ENCODE measurements at regions not wholly inside any gene's neighbourhood (a gene's known extent, or its start where the extent isn't known, plus 50 kb on each side); places are given as distances from the start of the nearest gene placed in this dataset.

DNA sequence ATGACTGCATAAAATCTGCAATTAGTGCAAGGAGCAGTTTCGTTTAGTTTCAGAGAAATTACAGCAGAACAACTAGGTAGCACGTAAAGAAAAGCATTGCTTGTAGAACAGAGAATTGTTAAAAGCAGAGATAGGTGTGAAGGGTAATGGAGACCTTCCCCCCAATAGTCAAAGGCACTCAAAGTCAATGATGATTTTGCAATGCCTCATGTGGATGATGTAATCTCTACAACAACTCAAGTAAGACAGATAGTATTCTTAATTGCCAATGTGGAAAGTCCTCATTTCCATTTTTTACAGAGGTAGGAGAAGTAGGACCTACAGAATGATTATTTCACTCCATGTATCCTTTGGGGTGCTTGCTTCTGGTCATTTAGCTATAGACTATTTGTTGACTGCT lies 94.3 kb upstream of the GNAI1 start:
- TF ChIP-seq EZH2 (IDR thresholded peaks at IDR 0.05) (no peak), POLR2AphosphoS5 (IDR thresholded peaks at IDR 0.05; ENCODE audit: borderline replicate concordance, low read depth, low read length) (no peak), FOXP2 (optimal IDR thresholded peaks at IDR 0.05; ENCODE audit: control extremely low read depth, extremely low read length, insufficient read depth) (no peak)
